Endothelial cell (in vitro differentiated cells): ENCODE measurements at regions not wholly inside any gene's neighbourhood (a gene's known extent, or its start where the extent isn't known, plus 50 kb on each side); places are given as distances from the start of the nearest gene placed in this dataset.

Experiments used
- DNase-seq: peaks from one replicate; pipeline ENCODE4 v3.0.0; 2021; ENCODE audit warnings: low spot score
- H3K27ac Mint-ChIP-seq: one replicate; pipeline ENCODE4 v1.8.0; 2021; ENCODE audit warnings: mixed read lengths, inconsistent platforms; ENCODE audit not compliant: unreplicated experiment
- H3K27me3 Mint-ChIP-seq: one replicate; pipeline ENCODE4 v1.8.0; 2021; ENCODE audit warnings: mild to moderate bottlenecking, moderate library complexity, mixed read lengths, inconsistent platforms; ENCODE audit not compliant: unreplicated experiment
- H3K36me3 Mint-ChIP-seq: one replicate; pipeline ENCODE4 v1.8.0; 2021; ENCODE audit warnings: mild to moderate bottlenecking, low read depth, mixed read lengths, inconsistent platforms; ENCODE audit not compliant: unreplicated experiment
- H3K4me1 Mint-ChIP-seq: one replicate; pipeline ENCODE4 v1.8.0; 2021; ENCODE audit warnings: mild to moderate bottlenecking, mixed read lengths, inconsistent platforms; ENCODE audit not compliant: unreplicated experiment
- H3K4me3 Mint-ChIP-seq: one replicate; pipeline ENCODE4 v1.8.0; 2021; ENCODE audit warnings: mild to moderate bottlenecking, mixed read lengths, inconsistent platforms; ENCODE audit not compliant: unreplicated experiment
- H3K9me3 Mint-ChIP-seq: one replicate; pipeline ENCODE4 v1.8.0; 2021; ENCODE audit warnings: mixed read lengths, inconsistent platforms; ENCODE audit not compliant: unreplicated experiment
- CTCF ChIP-seq: fragments of 200-600 bp; sonication (generic); IDR thresholded peaks from one replicate; pipeline ENCODE4 v1.5.0; 2021; ENCODE audit warnings: antibody characterized with exemption; ENCODE audit not compliant: unreplicated experiment

GRCh38 chr5:24272741-24273140 lies 372.0 kb downstream of the CDH10 start:
- TF ChIP-seq CTCF: no peak
- no peak overlapping the region for H3K4me3 Mint-ChIP-seq
- H3K36me3 Mint-ChIP-seq: no peaks in the 10 kb centered on the region
- no peak overlapping the region for H3K27ac Mint-ChIP-seq
- H3K4me1 Mint-ChIP-seq: no peaks in the 10 kb centered on the region
- no peak for DNase-seq
- peaks cover 1% of the 10 kb centered on the region for H3K27me3 Mint-ChIP-seq
- no peaks in the 10 kb centered on the region for H3K9me3 Mint-ChIP-seq

- TF ChIP-seq CTCF: no peak
- H3K27me3 Mint-ChIP-seq: peaks cover 1% of the 10 kb centered on the region
- no peaks in the 10 kb centered on the region for H3K9me3 Mint-ChIP-seq
- no peaks in the 10 kb centered on the region for H3K36me3 Mint-ChIP-seq
- H3K4me1 Mint-ChIP-seq: no peaks in the 10 kb centered on the region
- H3K4me3 Mint-ChIP-seq: no peak overlapping the region
- no peak overlapping the region for H3K27ac Mint-ChIP-seq
- no peak for DNase-seq
Measured at GRCh38 chr5:24280215-24280614, 364.6 kb downstream of the CDH10 start.

GRCh38 chr5:24281818-24282217 lies 363.0 kb downstream of the CDH10 start:
- H3K36me3 Mint-ChIP-seq: no peaks in the 10 kb centered on the region
- no peak overlapping the region for H3K4me3 Mint-ChIP-seq
- H3K27ac Mint-ChIP-seq: no peak overlapping the region
- H3K27me3 Mint-ChIP-seq: peaks cover 1% of the 10 kb centered on the region
- no peaks in the 10 kb centered on the region for H3K4me1 Mint-ChIP-seq
- DNase-seq: no peak
- TF ChIP-seq CTCF: no peak
- H3K9me3 Mint-ChIP-seq: no peaks in the 10 kb centered on the region

- Mint-ChIP-seq H3K27ac (no peak overlapping the region), H3K27me3 (peaks cover 1% of the 10 kb centered on the region), H3K4me1 (no peaks in the 10 kb centered on the region), H3K4me3 (no peak overlapping the region), H3K9me3 (no peaks in the 10 kb centered on the region), H3K36me3 (no peaks in the 10 kb centered on the region)
- no peak for DNase-seq
- no peak for TF ChIP-seq CTCF
Measured at GRCh38 chr5:24289582-24290335, 355.0 kb downstream of the CDH10 start.

GRCh38 chr5:24290536-24290935 lies 354.2 kb downstream of the CDH10 start:
- Mint-ChIP-seq H3K27ac (no peak overlapping the region), H3K27me3 (no peaks in the 10 kb centered on the region), H3K4me1 (no peaks in the 10 kb centered on the region), H3K36me3 (no peaks in the 10 kb centered on the region), H3K4me3 (no peak overlapping the region), H3K9me3 (no peaks in the 10 kb centered on the region)
- no peak for DNase-seq
- TF ChIP-seq CTCF: no peak
